ENCODE measurements at regions not wholly inside any gene's neighbourhood (a gene's known extent, or its start where the extent isn't known, plus 50 kb on each side); places are given as distances from the start of the nearest gene placed in this dataset.

DNA sequence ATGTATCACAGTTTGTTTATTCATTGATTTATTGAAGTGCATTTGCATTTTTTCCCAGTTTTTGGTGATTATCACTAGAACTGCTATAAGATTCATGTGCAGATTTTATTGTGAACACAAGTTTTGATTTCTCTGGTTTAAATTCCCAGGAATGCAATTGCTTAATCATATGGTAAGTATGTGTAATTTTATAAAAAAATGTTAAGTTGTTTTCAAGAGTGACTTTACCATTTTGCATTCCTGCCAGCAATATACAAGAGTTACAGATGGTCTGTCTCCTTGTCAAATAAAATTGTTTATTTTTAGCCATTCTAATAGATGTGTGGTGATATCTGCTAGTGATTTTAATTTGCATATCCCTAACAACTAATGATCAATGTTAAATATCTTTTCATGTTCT is 127.3 kb upstream of the APP start:
- TF ChIP-seq, protein P1, sequence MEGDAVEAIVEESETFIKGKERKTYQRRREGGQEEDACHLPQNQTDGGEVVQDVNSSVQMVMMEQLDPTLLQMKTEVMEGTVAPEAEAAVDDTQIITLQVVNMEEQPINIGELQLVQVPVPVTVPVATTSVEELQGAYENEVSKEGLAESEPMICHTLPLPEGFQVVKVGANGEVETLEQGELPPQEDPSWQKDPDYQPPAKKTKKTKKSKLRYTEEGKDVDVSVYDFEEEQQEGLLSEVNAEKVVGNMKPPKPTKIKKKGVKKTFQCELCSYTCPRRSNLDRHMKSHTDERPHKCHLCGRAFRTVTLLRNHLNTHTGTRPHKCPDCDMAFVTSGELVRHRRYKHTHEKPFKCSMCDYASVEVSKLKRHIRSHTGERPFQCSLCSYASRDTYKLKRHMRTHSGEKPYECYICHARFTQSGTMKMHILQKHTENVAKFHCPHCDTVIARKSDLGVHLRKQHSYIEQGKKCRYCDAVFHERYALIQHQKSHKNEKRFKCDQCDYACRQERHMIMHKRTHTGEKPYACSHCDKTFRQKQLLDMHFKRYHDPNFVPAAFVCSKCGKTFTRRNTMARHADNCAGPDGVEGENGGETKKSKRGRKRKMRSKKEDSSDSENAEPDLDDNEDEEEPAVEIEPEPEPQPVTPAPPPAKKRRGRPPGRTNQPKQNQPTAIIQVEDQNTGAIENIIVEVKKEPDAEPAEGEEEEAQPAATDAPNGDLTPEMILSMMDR (IDR thresholded peaks at IDR 0.05; ENCODE audit: borderline replicate concordance, extremely low read depth, low read length, poor library complexity, severe bottlenecking): no peak
- TF ChIP-seq EZH2 (IDR thresholded peaks at IDR 0.05; ENCODE audit: borderline replicate concordance, low read depth, low read length, severe bottlenecking): no peak

Measured in DND-41 (cell line).